ENCODE measurements at regions not wholly inside any gene's neighbourhood (a gene's known extent, or its start where the extent isn't known, plus 50 kb on each side); places are given as distances from the start of the nearest gene placed in this dataset.

GRCh38 chr9:26152350-26152749, 474.1 kb upstream of the TUSC1 start:
- TF ChIP-seq CTCF (IDR thresholded peaks at IDR 0.05; ENCODE audit: low read depth, low read length, poor library complexity, severe bottlenecking) (no peak), EZH2phosphoT487 (IDR thresholded peaks at IDR 0.05; ENCODE audit: borderline replicate concordance, low read length) (no peak)
